Upper lobe of left lung (tissue), 4 donors: ENCODE measurements at regions not wholly inside any gene's neighbourhood (a gene's known extent, or its start where the extent isn't known, plus 50 kb on each side); places are given as distances from the start of the nearest gene placed in this dataset.

Experiments
- CTCF ChIP-seq, 6 experiments: fragments of 450-650 bp in 4 of 6; fragments of 200-600 bp in 2 of 6; sonication (generic) in 2 of 6; IDR thresholded peaks; one replicate each; pipeline ENCODE4 v1.5.1; 2016 to 2019; ENCODE audit warnings: antibody characterized with exemption in 6 of 6
- EP300 ChIP-seq, 4 donors: sonication (generic); formaldehyde crosslinking; IDR thresholded peaks; one replicate each; pipeline ENCODE4 v1.5.1; 2017; ENCODE audit warnings: antibody characterized with exemption in 4 of 4, control low read depth in 2 of 4

- no peak for TF ChIP-seq CTCF (IDR thresholded peaks at IDR 0.05)
- no peak for TF ChIP-seq EP300 (IDR thresholded peaks at IDR 0.05)
These were observed 595.2 kb upstream of the KIF2B start for GRCh38 chr17:53227514-53227913.
